ENCODE measurements at regions not wholly inside any gene's neighbourhood (a gene's known extent, or its start where the extent isn't known, plus 50 kb on each side); places are given as distances from the start of the nearest gene placed in this dataset.
"Not testable (repeated sequence)": the region's sequence is repeated elsewhere in the genome, so short reads cannot be mapped to it uniquely, and the experiment has no call there.

DNA sequence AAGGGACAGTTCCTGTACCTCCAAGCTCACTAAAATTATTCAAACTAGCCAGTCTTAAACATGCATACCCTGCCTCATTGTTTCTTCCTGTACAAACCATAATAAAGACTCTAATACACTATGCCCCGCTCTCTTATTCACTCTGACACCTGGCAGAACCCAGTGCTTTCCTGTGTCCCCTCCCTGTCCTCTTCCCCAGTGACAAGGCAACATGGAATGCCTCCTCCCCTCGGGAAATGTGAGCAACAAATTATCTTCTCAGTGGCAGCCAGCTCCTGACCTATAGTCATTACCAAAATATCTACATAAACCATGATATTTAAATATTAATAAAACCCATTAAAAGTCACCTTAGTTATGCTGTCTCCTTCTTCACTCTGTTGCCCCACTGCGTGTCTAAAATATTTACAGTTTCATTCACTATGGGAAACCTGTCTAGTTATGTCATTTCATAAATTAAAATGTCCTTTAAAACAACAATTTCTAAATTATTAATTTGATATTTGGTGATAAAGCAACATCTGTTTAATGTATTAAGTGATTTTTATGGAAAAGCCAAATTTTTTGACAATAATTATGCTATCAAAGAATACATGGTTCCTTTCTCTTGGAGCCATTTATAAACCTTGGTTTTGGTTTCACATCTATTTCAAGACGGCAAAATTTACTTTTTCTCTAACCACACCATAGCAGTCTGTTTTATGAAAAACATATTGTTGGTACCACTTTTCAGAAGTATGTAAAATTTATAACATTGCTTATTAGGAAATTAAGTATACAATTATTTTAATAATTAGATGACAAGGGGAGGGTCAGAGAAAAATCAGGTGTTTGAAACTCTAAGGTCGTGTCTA lies 1355.2 kb downstream of the XPNPEP1 start:
- no peak for DNase-seq

DNA sequence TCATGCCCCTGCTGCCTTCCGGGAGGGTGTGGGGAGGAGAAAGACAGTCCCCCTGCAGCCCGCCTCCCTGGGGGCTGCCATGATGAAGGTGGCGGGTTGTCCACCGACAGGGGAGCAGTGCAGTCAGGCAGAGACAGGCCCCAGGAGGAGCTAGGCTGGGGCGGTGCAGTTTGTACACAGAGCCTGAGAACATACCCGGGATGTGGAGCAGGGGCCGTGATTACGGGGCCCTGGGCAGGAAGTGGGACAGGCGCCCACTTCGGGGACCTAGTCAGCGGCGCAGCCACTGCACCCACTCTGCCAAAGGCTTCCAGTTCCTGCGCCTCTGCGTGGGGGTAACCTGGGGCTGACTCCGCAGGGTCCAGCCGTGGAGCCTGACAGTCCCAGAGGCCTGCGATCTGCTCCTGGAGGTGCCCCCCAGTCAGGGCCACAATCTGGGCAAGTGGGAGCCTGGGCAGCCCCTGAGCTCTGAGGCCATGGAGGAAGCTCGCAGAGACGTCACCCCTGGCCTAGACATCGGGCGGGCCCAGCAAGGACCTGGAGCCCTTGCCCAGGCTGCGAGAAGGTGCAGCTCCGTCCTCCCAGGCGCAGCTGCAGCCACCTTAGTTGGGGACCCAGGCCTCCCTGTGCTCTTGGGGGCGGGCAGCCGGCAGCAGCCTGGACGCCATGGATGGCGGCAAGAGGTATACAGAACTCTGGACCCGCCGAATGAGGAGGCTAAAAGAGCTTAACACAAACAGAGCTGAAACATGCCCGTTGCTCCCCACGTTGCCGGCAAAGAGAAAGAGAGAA lies 1356.8 kb downstream of the XPNPEP1 start:
- DNase-seq: no peak

DNA sequence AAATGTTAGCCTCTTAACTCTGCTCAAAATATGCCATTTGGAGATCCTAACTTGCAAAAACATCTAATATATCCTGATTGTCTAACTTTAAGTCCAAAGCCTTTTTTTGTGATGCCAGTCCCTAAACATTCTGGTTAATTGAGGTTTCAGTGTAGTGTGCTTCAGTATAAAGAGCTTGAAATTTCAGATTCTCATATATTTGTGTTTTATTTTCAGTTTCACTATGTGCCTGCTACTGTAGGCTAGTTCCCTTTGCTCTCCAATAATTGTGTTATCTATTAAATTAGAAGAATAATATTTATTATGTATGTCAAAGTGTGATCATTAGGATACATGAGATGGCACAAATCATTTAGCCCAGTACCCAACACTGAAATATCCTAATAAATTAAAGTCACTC lies 1361.2 kb downstream of the XPNPEP1 start:
- no peak for DNase-seq

DNA sequence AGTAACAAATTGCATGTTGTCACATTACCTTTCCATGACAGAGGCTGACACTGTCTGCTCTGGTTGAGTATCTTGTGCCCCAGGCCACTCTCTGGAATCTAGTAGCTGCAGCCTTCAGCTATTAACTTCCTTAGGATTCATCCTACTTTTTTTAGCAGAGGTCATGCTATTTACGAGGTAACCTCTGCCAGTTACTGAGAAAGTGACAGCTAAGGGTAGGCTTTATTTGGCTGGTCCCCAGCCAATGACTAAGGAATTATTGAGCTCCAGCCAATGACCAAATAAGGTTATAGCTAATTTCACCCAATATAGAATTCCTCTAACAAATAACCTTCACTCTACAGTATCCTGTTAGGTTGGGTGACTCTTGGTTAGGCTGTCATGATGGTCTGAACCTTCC lies 1361.7 kb downstream of the XPNPEP1 start:
- DNase-seq: no peak

DNA sequence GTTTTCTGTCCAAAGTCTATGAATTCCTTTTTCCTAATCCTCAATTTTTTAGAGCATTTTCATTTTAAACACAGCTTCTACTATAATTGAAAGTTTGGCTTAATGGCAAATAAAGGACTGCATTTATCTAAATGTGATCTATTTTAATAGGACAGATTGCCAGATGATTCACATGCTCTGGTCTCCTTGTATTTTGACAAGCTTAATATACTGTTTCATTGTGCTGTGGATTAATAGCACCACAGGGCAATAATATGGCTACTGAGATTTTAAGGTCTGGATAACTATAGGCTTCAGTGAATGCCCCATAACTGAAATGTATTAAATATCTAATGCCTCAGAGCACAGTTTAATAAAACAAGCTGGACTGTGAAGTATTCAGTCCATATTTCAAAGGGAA lies 1362.8 kb downstream of the XPNPEP1 start:
- no peak for DNase-seq

DNA sequence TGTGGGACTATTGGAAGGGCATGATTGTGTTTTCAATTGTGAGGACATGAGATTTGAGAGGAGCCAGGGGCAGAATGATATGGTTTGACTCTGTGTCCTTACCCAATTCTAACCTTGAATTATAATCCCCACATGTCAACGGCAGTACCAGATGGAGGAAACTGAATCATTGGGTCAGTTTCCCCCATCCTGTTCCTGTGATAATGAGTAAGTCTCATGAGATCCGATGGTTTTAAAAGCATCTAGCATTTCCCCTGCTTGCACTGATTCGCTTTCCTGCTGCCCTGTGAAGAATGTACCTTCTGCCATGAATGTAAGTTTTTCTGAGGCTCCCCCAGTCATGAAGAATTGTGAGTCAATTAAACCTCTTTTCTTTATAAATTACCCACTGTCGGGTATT lies 1367.1 kb downstream of the XPNPEP1 start:
- no peak for DNase-seq

DNA sequence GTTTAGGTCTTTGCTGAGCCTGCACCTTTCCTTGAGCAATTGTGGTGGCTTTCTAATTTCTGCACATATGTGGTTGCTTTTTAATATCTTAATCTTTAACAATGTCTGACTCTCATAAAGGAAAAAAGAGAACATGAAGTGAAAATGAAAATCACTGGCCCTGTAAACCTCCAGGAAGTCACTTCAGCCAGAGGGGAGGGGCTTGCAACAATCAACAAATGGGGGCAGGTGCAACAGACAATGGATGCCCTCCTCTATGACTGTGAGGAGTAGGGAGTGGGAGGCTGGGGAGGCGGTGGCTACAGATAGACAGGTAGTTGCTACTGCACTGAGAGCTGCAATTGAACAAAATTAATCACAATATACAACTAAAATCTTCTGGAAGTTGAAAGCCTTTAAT lies 1377.4 kb downstream of the XPNPEP1 start:
- no peak for DNase-seq

DNA sequence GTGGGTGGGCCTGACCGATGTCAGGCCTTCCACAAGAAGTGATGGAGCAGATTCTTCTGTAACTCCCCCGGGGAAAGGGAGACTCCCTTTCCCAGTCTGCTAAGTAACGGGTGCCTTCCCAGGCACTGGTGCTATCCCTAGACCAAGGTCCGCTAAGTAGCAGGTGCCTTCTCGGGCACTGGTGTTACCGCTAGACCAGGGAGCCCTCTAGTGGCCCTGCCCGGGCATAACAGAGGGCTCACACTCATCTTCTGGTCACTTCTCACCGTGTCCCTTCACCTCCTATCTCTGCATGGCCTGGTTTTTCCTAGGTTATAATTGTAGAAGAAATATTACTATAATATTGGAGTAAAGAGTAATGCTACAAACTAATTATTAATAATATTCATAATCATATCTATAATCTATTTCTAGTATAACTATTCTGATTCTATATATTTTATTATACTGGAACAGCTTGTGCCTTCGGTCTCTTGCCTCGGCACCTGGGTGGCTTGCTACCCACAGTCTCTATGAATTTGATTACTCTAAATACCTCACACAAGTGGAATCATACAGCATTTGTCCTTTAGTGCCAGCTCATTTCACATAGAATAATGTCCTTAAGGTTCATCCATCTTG lies 1378.7 kb downstream of the XPNPEP1 start:
- peak; percentile 34 for DNase-seq

DNA sequence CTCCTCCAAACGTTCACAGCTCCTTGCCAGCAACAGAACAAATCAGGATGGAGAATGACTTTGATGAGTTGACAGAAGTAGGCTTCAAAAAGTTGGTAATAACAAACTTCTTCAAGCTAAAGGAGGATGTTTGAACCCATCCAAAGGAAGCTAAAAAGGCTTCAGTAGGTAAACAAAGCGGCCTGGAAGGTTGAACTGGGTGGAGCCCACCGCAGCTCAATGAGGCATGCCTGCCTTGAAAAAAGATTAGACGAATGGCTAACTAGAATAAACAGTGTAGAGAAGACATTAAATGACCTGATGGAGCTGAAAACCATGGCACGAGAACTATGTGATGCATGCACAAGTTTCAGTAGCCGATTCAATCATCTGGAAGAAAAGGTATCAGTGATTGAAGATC lies 1369.0 kb upstream of the SORCS1 start:
- not testable (repeated sequence) for DNase-seq

DNA sequence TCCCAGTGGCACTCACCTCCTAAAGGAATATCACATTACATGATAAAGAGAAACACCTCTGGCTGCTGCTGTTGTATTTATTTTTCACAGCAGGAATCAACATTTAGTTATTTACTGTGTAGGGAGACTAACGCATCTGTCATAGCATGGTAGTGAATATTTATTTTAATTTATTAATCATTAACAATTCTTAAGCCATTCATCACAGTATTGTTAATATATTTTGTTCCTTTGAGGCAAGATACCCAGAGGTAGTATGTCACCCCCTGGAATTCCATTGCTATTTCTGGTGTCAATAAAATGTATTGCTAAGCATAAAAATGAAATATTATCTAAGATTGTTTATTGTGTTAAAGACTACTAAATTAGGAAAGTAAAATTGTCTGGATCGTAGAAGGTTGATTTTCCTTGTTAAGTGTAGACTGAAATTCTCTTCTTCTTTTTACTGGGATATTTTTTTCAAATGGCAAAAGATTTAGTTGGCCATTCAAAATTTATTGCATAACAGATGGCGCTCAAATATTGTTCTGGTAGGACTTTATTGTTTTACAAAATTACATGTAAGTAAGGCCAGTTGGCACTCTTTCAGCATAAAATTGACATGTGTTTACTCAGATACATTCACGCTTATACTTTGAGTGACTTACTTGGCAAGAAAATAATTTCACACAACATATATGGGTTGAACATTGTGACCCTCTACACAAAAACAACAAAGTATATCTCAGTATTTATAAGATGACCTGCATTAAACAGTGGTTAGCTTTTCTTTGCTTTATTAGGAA lies 1358.7 kb upstream of the SORCS1 start:
- DNase-seq: no peak

DNA sequence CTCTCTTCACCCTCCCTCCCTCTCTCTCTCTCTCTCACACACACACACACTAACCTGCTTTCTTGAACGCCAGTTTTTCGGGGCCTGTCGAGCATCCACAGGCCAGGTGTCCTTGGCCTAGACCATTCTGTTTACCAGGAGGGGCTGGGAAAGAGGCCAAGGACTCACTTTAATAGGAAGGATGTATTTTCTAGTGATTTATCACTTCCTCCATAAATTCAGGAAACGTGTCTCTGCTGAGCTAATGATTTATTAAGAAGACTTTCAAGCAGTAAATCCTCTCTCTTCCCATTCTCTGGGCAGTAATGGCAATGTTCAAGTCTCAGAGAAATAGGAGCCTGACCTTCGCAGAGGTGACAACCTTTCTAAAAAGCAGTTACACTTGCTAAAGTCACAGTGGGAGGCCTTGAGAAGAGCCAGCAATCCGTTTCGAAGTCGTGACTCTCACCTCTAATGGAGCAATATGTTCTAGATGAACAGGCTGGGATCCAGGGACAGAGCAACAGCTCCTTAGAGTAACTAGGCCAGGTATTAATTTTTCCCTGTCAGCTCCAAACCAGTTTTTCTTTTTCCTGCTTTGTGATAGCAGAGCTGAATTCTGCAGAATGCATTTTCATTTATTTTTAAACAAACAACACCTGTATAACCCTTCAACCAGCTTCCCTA lies 1357.5 kb upstream of the SORCS1 start:
- DNase-seq: no peak

DNA sequence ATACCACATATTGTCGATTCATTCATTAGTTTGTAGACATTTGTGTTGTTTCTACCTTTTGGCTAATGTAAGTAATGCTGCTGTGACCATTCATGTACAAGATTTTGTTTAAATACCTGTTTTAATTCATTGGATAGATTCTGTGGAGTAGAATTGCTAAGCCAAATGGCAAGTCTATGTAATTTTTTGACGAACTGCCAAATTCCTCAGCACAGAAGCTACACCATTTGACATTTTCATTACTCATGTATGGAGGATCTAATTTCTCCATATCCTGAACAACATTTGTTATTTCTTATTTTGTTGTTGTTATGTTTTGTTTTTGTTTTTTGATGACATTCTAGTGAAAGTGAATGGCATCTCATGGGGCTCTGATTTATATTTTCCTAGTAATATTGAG lies 1351.3 kb upstream of the SORCS1 start:
- no peak for DNase-seq

DNA sequence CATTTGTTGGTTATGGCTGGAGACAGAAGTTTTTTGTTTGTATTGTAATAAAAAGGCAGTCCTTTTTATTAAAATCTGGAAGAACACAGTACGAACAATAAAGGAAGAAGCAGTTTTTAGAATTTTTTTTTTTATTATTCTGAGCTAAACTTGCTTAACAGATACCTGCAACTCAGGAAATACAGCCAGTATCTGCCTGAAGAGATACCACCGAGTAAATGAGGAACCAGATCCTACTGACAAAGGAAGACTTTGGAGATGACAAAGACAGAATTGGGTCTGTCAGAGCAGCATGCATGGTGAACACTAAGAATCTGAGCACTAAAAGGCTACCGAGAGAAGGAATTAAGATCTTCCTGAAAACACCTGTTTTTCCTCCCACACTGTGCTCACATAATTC lies 1335.9 kb upstream of the SORCS1 start:
- no peak for DNase-seq

DNA sequence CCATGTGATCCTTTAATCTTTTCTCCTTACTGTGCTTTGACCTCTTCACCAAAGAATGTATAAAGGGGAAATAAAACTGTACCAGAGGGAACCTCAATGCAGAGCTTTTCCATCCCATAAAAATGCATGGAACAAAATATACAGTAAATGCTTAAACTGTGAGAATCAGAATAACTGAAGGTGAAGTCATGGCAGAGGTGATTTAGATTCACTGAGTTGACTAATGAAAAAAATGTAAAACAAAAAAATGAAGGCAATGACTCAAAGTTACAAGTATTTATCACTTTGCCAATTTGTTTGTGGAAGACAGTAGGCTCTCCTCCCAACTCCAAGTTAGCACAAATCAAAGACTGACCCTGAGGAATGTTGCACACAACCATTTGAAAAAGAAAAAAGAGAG lies 1331.6 kb upstream of the SORCS1 start:
- no peak for DNase-seq

DNA sequence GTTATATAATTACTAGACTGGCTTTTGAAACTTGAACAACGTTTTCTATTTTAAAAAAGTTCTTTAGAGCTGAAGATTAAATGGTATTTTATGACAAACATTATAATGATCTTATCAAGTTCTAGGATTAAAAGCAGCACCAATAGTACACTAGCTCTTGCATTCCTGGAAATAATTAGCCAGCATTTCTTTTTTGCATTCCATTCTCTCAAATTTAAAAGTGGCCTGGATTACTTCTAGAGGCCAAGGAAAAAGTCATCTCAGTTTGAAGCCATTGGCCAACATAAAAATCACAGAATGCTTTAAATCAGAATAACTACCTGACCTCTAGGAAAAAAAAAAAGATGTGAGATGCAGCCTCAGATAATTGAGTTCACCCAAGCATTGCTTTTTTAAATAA lies 1326.4 kb upstream of the SORCS1 start:
- no peak for DNase-seq

DNA sequence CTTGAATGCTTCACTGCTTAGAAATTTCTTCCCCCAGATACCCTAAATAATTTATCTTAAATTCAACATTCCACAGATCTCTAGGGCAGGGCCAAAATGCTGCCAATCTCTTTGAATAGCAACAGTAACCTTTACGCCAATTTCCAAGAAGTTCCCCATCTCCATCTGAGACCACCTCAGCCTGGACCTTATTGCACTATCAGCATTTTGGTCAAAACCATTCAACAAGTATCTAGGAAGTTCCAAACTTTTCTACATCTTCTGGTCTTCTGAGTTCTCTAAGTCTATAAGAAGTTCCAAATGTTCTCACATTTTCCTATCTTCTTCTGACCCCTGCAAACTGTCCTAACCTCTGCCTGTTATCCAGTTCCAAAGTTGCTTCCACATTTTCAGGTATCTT lies 1306.9 kb upstream of the SORCS1 start:
- DNase-seq: no peak

DNA sequence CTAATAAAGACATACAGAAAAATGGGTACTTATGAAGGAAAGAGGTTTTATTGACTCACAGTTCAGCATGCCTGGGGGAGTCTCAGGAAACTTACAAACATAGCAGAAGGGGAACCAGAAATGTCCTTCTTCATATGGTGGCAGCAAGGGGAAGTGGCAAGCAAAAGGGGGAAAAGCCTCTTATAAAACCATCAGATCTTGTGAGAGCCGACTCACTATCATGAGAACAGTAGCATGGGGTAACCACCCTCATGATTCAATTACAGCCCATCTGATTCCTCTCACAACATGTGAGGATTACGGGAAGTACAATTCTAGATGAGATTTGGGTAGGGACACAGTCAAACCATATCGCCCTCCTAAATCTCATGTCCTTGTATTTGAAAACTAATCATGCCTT lies 1305.4 kb upstream of the SORCS1 start:
- no peak for DNase-seq

DNA sequence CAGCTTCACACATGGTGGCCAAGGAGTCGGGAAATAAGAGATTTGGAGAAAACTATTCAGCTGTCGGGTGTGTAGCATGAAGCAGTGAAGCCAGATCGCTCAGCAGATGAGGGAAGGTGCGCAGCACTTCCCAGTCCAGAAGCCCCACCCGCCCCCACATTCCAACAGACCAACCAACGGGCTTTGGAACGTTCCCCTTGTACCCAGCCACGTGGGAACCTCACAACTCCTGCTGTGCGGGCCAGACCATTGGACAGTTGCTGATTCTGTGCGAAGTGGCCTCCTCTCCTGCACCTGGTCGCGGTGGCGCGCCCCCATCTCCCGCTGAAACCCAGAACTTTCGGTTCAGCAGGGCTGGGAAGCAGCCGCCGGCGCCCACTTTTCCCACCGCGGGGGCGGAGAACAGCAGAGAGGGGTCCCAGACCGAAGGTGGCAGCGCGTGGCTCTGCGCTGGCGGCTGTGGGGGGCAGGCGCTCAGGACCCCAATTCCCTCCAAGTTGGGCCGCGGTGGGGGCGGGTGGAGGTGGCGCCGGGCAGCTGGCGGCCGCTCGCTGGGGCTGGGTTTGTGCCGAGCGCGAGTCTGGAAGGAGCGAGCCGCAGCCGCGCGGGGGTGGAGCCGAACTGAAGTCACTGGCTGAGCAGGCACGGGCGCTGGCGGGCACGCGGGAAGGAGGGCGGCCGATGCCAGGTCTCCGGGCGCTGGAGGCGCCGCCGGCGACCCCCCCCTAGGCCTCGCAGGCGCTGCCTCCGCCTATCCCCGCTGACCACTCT lies 1301.5 kb upstream of the SORCS1 start:
- no peak for DNase-seq

DNA sequence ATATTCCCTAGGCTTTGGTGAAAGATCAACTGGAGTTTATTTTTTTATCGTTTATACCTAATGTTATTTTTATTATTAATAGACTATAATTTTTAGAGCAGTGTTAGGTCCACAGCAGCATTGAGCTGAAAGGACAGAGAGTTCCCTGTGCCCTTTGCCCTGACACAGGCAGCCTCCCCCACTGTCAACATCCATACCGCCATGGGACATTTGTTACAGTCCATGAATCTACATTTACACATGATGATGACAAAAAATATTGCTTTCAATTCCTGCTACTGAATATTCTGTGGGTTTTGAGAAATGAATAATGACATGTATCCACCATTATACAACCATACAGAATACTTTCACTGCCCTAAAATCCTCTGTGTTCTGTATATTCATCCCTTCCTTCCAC lies 1297.5 kb upstream of the SORCS1 start:
- DNase-seq: no peak

DNA sequence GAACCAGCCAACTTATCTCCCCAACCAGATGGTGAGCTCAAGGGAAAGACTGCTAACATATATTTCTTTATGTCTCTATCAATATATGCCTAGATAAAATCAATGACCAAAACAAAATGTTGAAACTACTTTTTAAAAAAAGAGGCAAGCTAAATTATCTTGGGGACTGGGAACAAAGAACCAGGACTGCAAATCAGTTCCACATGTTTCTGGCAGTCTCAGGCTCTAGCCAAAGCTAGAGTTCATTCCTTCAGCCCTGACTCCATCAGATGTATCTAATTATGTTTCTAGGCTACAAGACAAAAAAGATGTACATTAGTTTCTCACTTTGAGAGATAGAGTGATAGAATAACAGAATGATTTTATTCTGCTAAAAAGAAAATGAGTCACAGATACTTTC lies 1290.3 kb upstream of the SORCS1 start:
- no peak for DNase-seq

DNA sequence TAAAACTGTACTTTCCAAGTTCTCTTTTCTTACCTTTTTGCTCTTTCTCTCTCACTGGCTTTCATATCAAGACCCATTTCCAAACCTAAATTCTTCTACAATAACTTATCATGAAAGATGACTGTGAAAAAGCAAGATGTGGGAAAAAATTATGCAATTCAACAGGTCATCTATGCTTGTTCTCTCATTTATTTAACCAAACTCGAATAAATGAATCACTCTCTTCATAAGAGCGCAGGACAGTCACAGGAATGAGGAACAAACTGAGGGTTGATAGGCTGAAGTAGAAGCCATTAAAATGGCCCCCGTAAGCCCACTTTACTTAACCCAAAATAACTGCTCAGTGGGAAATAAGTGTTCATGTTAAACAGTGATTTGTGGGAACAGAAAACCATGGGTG lies 1289.7 kb upstream of the SORCS1 start:
- DNase-seq: no peak

DNA sequence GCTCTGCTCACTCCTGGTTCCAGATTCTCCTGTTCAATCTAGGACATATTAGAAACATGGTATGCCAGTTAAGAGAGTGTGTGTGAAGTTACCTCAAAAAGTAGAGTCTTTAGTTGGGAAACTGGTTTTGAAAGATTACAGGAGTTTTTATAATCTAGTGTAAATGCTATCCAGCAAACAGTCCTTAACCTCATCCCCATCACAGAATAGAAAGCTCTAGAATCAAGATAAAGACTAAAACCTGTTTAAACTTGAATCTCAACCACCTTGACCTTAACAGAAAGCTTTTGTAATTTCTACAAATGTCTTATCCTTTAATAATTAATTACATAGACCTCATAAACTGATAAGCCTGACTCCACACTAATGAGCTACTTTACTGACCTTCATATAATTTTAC lies 1288.7 kb upstream of the SORCS1 start:
- DNase-seq: no peak
